HUES6 (cell line): ENCODE measurements at regions not wholly inside any gene's neighbourhood (a gene's known extent, or its start where the extent isn't known, plus 50 kb on each side); places are given as distances from the start of the nearest gene placed in this dataset.

ENCODE experiments used
- H3K27ac ChIP-seq: 2 replicates; pipeline ENCODE4 v1.7.0; 2013; ENCODE audit warnings: low read depth, mild to moderate bottlenecking, low read length, inconsistent platforms
- H3K27me3 ChIP-seq: 2 replicates; pipeline ENCODE4 v1.6.1; 2013; ENCODE audit warnings: low read length; ENCODE audit not compliant: control insufficient read depth, insufficient read depth
- H3K36me3 ChIP-seq: 2 replicates; pipeline ENCODE4 v1.6.1; 2013; ENCODE audit warnings: low read length; ENCODE audit not compliant: control insufficient read depth, insufficient read depth
- H3K4me1 ChIP-seq: 2 replicates; pipeline ENCODE4 v1.6.1; 2013; ENCODE audit warnings: low read length; ENCODE audit not compliant: control insufficient read depth, insufficient read depth
- H3K4me3 ChIP-seq: 2 replicates; pipeline ENCODE4 v1.5.1; 2013; ENCODE audit warnings: low read depth, low read length
- H3K9ac ChIP-seq: one replicate; pipeline ENCODE4 v1.6.1; 2013; ENCODE audit warnings: mild to moderate bottlenecking, low read length
- H3K9me3 ChIP-seq: 2 replicates; pipeline ENCODE4 v1.6.1; 2013; ENCODE audit warnings: low read depth, low read length; ENCODE audit not compliant: control insufficient read depth, insufficient read depth

DNA sequence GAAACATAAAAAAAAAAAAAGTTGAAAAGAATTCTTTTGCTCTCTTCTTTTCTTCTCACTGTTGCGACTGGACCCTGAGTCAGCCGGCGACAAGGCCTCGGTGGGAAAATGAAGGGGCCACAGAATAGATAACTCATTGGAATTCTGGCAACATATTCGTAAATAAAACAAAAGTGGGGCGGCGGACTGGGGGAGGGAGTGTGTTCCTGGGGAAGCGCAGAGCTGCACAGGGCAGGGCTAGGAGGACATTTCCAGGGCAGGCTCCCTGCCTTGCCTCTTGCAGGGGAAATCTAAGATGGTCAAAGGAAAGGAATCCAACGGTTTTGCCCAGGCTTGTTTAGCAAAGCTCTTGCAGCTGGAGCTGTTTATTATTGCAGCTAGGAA lies 1042.8 kb upstream of the NR2F2 start:
- Histone ChIP-seq H3K27me3 (no peaks in the 10 kb centered on the region), H3K36me3 (no peaks in the 10 kb centered on the region), H3K9ac (no peak overlapping the region), H3K27ac (no peak overlapping the region), H3K4me1 (peaks cover 37% of the 10 kb centered on the region), H3K9me3 (no peaks in the 10 kb centered on the region), H3K4me3 (no peak overlapping the region)

DNA sequence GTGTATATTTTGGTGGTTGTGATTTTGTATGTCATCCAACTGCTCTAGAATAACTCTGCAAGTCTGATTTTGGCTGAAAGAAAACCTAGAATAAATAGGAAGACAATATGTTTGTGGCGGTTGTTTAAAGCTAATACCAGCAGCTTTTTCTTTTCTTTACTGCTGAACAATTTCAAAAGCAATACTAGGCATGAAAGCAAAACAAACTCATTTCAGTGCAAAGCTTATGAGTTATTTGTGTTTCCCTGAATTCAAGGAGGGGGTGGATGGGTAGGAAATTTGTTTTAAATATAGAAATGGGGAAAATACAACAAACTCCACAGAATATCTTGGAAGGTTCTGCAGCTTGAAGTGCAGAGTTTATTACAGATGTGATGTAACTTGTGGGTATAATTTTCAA lies 1041.9 kb upstream of the NR2F2 start:
- no peaks in the 10 kb centered on the region for H3K27me3 ChIP-seq
- H3K9me3 ChIP-seq = no peaks in the 10 kb centered on the region
- H3K4me1 ChIP-seq = peaks cover 37% of the 10 kb centered on the region
- H3K36me3 ChIP-seq = no peaks in the 10 kb centered on the region
- no peak overlapping the region for H3K4me3 ChIP-seq
- H3K27ac ChIP-seq = no peak overlapping the region
- no peak overlapping the region for H3K9ac ChIP-seq

- no peaks in the 10 kb centered on the region for H3K9me3 ChIP-seq
- H3K4me1 ChIP-seq = peaks cover 31% of the 10 kb centered on the region
- H3K36me3 ChIP-seq = no peaks in the 10 kb centered on the region
- no peaks in the 10 kb centered on the region for H3K27me3 ChIP-seq
- no peak overlapping the region for H3K9ac ChIP-seq
- H3K4me3 ChIP-seq = no peak overlapping the region
- no peak overlapping the region for H3K27ac ChIP-seq
Measured at GRCh38 chr15:95290176-95290974, 1040.1 kb upstream of the NR2F2 start.

GRCh38 chr15:95291898-95292472 lies 1038.5 kb upstream of the NR2F2 start:
- H3K9ac ChIP-seq = no peak overlapping the region
- no peaks in the 10 kb centered on the region for H3K36me3 ChIP-seq
- no peak overlapping the region for H3K27ac ChIP-seq
- H3K4me1 ChIP-seq = peaks cover 15% of the 10 kb centered on the region
- H3K4me3 ChIP-seq = no peak overlapping the region
- no peaks in the 10 kb centered on the region for H3K9me3 ChIP-seq
- H3K27me3 ChIP-seq = no peaks in the 10 kb centered on the region

DNA sequence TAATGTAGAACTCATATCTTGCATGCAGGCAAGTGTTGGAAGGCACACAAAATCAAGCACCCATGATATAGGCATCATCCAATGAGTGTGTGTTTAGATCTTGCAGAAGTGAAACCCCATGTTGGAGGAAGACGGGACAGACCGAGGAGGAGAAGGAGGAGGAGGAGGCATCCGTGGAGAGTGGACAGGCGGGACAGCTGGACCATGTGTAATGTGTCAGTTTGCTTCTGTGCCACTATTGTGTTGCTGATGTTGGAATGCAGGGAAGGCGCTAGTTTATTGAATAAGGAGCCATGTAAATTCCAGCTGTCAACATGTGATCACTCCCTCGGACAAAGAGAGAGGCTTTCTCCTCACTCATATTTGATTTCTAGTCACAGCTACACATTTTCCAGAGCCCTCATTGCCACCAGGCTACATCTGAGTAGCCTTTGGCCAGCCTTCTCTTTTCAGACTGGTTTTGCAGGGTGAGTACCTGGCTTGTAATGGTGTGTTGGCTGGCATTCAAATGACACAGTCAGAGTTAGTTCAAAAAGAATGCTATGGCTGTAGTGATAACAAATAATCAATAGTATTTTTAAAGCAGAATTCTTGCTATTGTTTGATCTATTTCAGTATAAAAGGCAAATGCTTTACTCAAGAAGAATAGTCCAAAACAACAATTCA lies 1037.6 kb upstream of the NR2F2 start:
- Histone ChIP-seq H3K9ac (no peak overlapping the region), H3K4me1 (peaks cover 7% of the 10 kb centered on the region), H3K4me3 (no peak overlapping the region), H3K36me3 (no peaks in the 10 kb centered on the region), H3K27me3 (no peaks in the 10 kb centered on the region), H3K27ac (no peak overlapping the region), H3K9me3 (no peaks in the 10 kb centered on the region)

DNA sequence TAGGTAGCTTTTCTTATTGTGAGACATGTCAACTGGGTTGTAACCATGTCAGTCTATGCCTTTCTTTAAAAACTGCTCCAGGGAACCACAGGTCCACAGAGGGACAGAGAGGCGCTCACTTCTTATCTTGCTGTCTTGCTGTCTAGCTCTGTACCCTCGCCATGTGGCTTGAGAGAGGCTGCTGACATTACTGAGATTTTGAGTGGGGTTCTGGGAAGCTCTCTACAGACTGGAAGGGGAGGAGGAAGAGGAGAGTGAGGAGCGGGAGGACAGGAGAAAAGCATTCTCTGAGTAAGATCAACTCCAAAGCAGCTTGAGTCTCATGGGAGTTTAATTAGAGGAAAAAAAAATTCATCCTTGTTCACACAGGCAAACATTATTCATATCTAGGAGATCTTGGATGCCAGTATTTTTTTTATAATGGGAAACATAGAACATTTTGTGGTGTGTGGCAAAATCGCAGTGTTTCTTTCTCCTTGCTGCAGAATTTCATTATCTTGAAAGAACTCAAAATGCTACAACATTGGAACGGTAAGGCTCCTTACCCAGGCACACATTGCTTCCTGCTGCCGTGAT lies 1037.0 kb upstream of the NR2F2 start:
- H3K4me3 ChIP-seq = no peak overlapping the region
- peaks cover 3% of the 10 kb centered on the region; the same call in 1 of the 2 replicates for H3K4me1 ChIP-seq
- no peaks in the 10 kb centered on the region for H3K27me3 ChIP-seq
- H3K36me3 ChIP-seq = no peaks in the 10 kb centered on the region
- no peak overlapping the region for H3K9ac ChIP-seq
- H3K9me3 ChIP-seq = no peaks in the 10 kb centered on the region
- H3K27ac ChIP-seq = no peak overlapping the region

DNA sequence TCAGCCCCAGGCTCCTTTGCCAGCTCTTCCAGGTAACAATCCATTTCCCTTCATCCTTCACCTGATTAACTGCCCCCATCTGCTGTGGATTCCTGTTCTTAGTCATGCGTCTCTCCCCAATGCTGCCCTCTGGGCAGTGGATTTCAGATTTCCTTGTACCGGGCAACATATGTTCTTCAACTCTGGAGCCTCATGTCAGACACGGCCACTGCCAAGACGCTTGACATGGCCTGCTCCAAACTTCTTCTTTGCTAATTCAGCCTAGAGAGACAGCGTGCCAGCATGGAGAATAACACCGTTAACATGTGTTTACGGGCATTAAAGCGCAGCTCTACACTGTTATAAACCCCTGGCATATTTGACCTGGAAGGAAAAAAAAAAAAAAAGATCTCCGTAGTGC lies 1035.1 kb upstream of the NR2F2 start:
- H3K36me3 ChIP-seq = no peaks in the 10 kb centered on the region
- H3K27ac ChIP-seq = no peak overlapping the region
- H3K9me3 ChIP-seq = no peaks in the 10 kb centered on the region
- no peaks in the 10 kb centered on the region for H3K27me3 ChIP-seq
- H3K4me3 ChIP-seq = no peak overlapping the region
- no peak overlapping the region for H3K9ac ChIP-seq
- H3K4me1 ChIP-seq = 0 out of 2 replicates have a peak, but pooled peaks cover under 1% of the 10 kb centered on the region

GRCh38 chr15:95295896-95296625 lies 1034.4 kb upstream of the NR2F2 start:
- H3K27me3 ChIP-seq = no peaks in the 10 kb centered on the region
- H3K9me3 ChIP-seq = no peaks in the 10 kb centered on the region
- no peak overlapping the region for H3K4me3 ChIP-seq
- H3K4me1 ChIP-seq = no peaks in the 10 kb centered on the region
- no peaks in the 10 kb centered on the region for H3K36me3 ChIP-seq
- H3K27ac ChIP-seq = no peak overlapping the region
- no peak overlapping the region for H3K9ac ChIP-seq

DNA sequence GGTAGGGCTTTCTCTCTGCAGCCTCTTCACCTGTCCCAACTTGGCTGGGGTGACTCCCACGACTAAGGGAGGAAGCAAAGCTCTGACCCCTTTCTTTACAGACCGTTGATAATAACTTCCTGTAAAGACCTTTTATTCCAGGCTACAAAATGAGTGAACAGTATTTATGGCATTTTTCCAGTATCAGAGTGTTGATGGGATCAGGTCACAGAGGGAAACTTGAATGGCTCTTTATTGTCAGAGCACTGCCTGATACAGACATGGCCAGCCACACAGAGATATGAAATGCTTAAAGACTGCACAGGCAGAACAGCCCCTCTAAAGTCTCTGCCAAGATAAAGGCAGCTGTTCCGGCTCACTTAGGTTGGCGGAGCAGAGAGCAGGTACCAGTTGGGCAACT lies 1033.9 kb upstream of the NR2F2 start:
- no peaks in the 10 kb centered on the region for H3K4me1 ChIP-seq

GRCh38 chr15:95298729-95299128 lies 1031.8 kb upstream of the NR2F2 start:
- no peak overlapping the region for H3K4me3 ChIP-seq
- no peaks in the 10 kb centered on the region for H3K27me3 ChIP-seq
- H3K4me1 ChIP-seq = no peaks in the 10 kb centered on the region
- H3K27ac ChIP-seq = no peak overlapping the region
- H3K9ac ChIP-seq = no peak overlapping the region
- 0 out of 2 replicates have a peak, but pooled peaks cover 2% of the 10 kb centered on the region for H3K9me3 ChIP-seq
- H3K36me3 ChIP-seq = no peaks in the 10 kb centered on the region

More for the DNA sequence above, 1033.9 kb upstream of the NR2F2 start:
- no peak overlapping the region for H3K4me3 ChIP-seq
- H3K9me3 ChIP-seq = 0 out of 2 replicates have a peak, but pooled peaks cover 2% of the 10 kb centered on the region
- H3K36me3 ChIP-seq = no peaks in the 10 kb centered on the region
- no peak overlapping the region for H3K27ac ChIP-seq
- H3K9ac ChIP-seq = no peak overlapping the region
- no peaks in the 10 kb centered on the region for H3K27me3 ChIP-seq
